ENCODE measurements at regions not wholly inside any gene's neighbourhood (a gene's known extent, or its start where the extent isn't known, plus 50 kb on each side); places are given as distances from the start of the nearest gene placed in this dataset.

DNA sequence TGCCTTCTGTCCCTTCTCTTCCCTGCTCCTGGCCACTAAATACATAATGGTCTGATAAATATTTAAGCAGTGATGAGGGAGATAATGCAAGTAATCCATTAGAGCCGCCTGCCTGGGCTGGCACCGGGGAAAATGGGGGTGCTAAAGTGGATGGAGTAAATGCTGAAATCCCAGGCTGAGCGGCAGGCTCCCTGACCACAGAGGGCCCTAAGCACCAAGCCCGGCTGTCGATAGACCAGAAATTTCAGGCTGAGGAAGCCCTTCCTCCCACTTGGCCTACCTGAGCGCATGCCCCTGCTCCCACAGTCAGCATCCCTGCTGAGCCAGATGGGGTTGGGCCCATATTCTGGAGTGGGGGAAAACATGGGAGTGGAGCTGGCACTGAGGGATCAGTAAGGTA is 197.5 kb upstream of the SKOR2 start:
- dilution Hi-C loops (cut with MboI; ENCODE audit: extremely low pct_ligation_motif_present, low sequenced_read_pairs) (no loop called here), intact Hi-C loops (cut with micrococcal nuclease) (no loop called here)
- FAIRE-seq, result no peak
- H3K9me1 ChIP-seq (replicated peaks; ENCODE audit: control insufficient read depth, extremely low read depth, insufficient read depth, low read length), result no peaks in the 10 kb centered on the region
- H3K79me2 ChIP-seq (ENCODE audit: control insufficient read depth, insufficient read depth, low read length), result no peaks in the 10 kb centered on the region
- H3K9me3 ChIP-seq (replicated peaks; ENCODE audit: control insufficient read depth, insufficient read depth, low read length), result no peaks in the 10 kb centered on the region
- no peak overlapping the region for H3K4me3 ChIP-seq (replicated peaks in 1 of 3; ENCODE audit: insufficient read depth in 1 of 3, low read depth in 1 of 3, low read length in 3 of 3)
- no peaks in the 10 kb centered on the region for H3K36me3 ChIP-seq (ENCODE audit: control insufficient read depth in 2 of 2, extremely low read depth in 1 of 2, insufficient read depth in 2 of 2, low read length in 2 of 2)
- ChIA-PET POLR2A (no interaction called here), CTCF (no interaction called here)
- no peak overlapping the region for H3K9ac ChIP-seq (replicated peaks; ENCODE audit: extremely low read depth, insufficient read depth, low read length)
- H4K20me1 ChIP-seq (replicated peaks; ENCODE audit: control insufficient read depth, extremely low read depth, insufficient read depth, low read length), result no peaks in the 10 kb centered on the region
- no peaks in the 10 kb centered on the region for H3K27me3 ChIP-seq (ENCODE audit: control insufficient read depth in 2 of 2, insufficient read depth in 2 of 2, low read length in 2 of 2)
- H3K4me1 ChIP-seq (ENCODE audit: control insufficient read depth, extremely low read depth, insufficient read depth, low read length), result no peaks in the 10 kb centered on the region
- BruUV-seq (replicated peaks), result no TSS peak
- H3K4me2 ChIP-seq (ENCODE audit: insufficient read depth, low read length), result no peak overlapping the region
- H2AFZ ChIP-seq (ENCODE audit: low read depth, low read length), result no peak overlapping the region
- no peak overlapping the region for H3K27ac ChIP-seq (ENCODE audit: insufficient read depth, low read depth, low read length)
- TF ChIP-seq EZH2 (IDR thresholded peaks at IDR 0.05; ENCODE audit: borderline replicate concordance, low read depth, low read length, severe bottlenecking) (no peak), MAX (IDR thresholded peaks at IDR 0.05; ENCODE audit: insufficient read depth, insufficient read length) (no peak), MYC (IDR thresholded peaks at IDR 0.05; ENCODE audit: low read depth, low read length) (no peak), FOS (IDR thresholded peaks at IDR 0.05; ENCODE audit: borderline replicate concordance, insufficient read depth, low read length) (no peak), POLR2AphosphoS5 (IDR thresholded peaks at IDR 0.05; ENCODE audit: insufficient read depth, low read depth, low read length) (no peak), GATA2 (IDR thresholded peaks at IDR 0.05; ENCODE audit: insufficient read depth, insufficient read length, low read depth, low read length) (no peak)
- TF ChIP-seq, protein P1, sequence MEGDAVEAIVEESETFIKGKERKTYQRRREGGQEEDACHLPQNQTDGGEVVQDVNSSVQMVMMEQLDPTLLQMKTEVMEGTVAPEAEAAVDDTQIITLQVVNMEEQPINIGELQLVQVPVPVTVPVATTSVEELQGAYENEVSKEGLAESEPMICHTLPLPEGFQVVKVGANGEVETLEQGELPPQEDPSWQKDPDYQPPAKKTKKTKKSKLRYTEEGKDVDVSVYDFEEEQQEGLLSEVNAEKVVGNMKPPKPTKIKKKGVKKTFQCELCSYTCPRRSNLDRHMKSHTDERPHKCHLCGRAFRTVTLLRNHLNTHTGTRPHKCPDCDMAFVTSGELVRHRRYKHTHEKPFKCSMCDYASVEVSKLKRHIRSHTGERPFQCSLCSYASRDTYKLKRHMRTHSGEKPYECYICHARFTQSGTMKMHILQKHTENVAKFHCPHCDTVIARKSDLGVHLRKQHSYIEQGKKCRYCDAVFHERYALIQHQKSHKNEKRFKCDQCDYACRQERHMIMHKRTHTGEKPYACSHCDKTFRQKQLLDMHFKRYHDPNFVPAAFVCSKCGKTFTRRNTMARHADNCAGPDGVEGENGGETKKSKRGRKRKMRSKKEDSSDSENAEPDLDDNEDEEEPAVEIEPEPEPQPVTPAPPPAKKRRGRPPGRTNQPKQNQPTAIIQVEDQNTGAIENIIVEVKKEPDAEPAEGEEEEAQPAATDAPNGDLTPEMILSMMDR (IDR thresholded peaks at IDR 0.05; ENCODE audit: extremely low read depth in 1 of 2, insufficient read depth in 1 of 2, low read depth in 1 of 2, low read length in 2 of 2), result no peak
- no peak for DNase-seq (ENCODE audit: low read depth, low spot score)
